GM12864 (cell line): ENCODE measurements at regions not wholly inside any gene's neighbourhood (a gene's known extent, or its start where the extent isn't known, plus 50 kb on each side); places are given as distances from the start of the nearest gene placed in this dataset.

ENCODE experiments used
- DNase-seq: peaks from one replicate; pipeline ENCODE4 v3.0.0-alpha.2; 2011; ENCODE audit warnings: low read depth
- H3K4me3 ChIP-seq: 2 replicates; pipeline ENCODE4 v1.5.1; 2011; ENCODE audit warnings: mild to moderate bottlenecking, low read depth, low read length, control low read depth
- CTCF ChIP-seq: IDR thresholded peaks from 2 replicates; pipeline ENCODE4 v1.5.1; 2011; ENCODE audit warnings: low read depth, mild to moderate bottlenecking, moderate library complexity, low read length, control low read depth, inconsistent platforms; ENCODE audit errors: missing control alignments

- no peak for DNase-seq
- TF ChIP-seq CTCF = no peak
- H3K4me3 ChIP-seq = no peak overlapping the region
Observed at GRCh38 chrX:17933856-17934255, 72.8 kb upstream of the RAI2 start.

- no peak for TF ChIP-seq CTCF
- no peak overlapping the region for H3K4me3 ChIP-seq
- DNase-seq = no peak
Observed at GRCh38 chrX:17932781-17933180, 71.7 kb upstream of the RAI2 start.

- no peak overlapping the region for H3K4me3 ChIP-seq
- TF ChIP-seq CTCF = no peak
- no peak for DNase-seq
Observed at GRCh38 chrX:17931855-17932254, 70.8 kb upstream of the RAI2 start.

- no peak overlapping the region for H3K4me3 ChIP-seq
- no peak for DNase-seq
- no peak for TF ChIP-seq CTCF
Observed at GRCh38 chrX:17930850-17931249, 69.8 kb upstream of the RAI2 start.

GRCh38 chrX:17923546-17923945 lies 62.4 kb upstream of the RAI2 start:
- DNase-seq = no peak
- H3K4me3 ChIP-seq = no peak overlapping the region
- TF ChIP-seq CTCF = no peak

- no peak overlapping the region for H3K4me3 ChIP-seq
- no peak for DNase-seq
- no peak for TF ChIP-seq CTCF
Observed at GRCh38 chrX:17922303-17922702, 61.2 kb upstream of the RAI2 start.

GRCh38 chrX:17919896-17920446 lies 58.9 kb upstream of the RAI2 start:
- TF ChIP-seq CTCF = no peak
- no peak for DNase-seq

More at GRCh38 chrX:17919896-17920446, 58.9 kb upstream of the RAI2 start:
- H3K4me3 ChIP-seq = no peak overlapping the region
